ENCODE measurements at regions not wholly inside any gene's neighbourhood (a gene's known extent, or its start where the extent isn't known, plus 50 kb on each side); places are given as distances from the start of the nearest gene placed in this dataset.

DNA sequence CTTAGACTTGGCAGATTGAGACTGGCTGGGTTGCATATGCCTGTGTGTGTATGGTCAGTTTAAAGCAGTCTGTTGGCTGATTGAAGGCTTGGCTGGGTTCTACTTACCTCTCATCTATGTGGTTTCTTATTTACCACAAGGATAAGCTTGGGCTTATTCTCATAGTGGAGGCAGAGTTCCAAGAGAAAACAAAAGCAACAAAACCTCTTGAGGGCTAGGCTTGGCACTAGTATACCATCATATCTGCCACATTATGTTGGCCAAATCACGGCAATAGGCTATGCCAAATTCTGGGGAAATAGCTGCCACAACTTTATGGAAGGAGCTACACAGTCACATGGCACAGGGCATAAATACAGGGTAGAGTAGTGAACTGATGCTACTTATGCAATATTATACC, 714.1 kb downstream of the CBLN4 start:
- H3K36me3 ChIP-seq (ENCODE audit: control insufficient read depth, insufficient read depth, low read length) = no peaks in the 10 kb centered on the region
- no peaks in the 10 kb centered on the region for H3K27me3 ChIP-seq (ENCODE audit: control insufficient read depth, insufficient read depth, low read length)
- no peak for ATAC-seq (ENCODE audit: low read depth in 2 of 2)
- H3K27me3 Mint-ChIP-seq = no peaks in the 10 kb centered on the region
- no peaks in the 10 kb centered on the region for H3K4me1 ChIP-seq (ENCODE audit: control insufficient read depth, insufficient read depth, low read length, poor library complexity, severe bottlenecking)
- no peaks in the 10 kb centered on the region for H3K9me3 ChIP-seq (ENCODE audit: control insufficient read depth in 2 of 2, low read length in 2 of 2)
- H3K27ac Mint-ChIP-seq = no peak overlapping the region
- H3K4me1 Mint-ChIP-seq = no peaks in the 10 kb centered on the region
- no peak for DNase-seq
- H3K4me3 ChIP-seq (ENCODE audit: low read depth, low read length) = no peak overlapping the region
- no peak overlapping the region for H3K4me3 Mint-ChIP-seq
- H3K36me3 Mint-ChIP-seq = no peaks in the 10 kb centered on the region
- no peak overlapping the region for H3K27ac ChIP-seq (ENCODE audit: insufficient read depth, low read length, poor library complexity, severe bottlenecking)
- H3K9me3 Mint-ChIP-seq = peaks cover 0 to 8% (median 3%) of the 10 kb centered on the region in 7 donors

DNA sequence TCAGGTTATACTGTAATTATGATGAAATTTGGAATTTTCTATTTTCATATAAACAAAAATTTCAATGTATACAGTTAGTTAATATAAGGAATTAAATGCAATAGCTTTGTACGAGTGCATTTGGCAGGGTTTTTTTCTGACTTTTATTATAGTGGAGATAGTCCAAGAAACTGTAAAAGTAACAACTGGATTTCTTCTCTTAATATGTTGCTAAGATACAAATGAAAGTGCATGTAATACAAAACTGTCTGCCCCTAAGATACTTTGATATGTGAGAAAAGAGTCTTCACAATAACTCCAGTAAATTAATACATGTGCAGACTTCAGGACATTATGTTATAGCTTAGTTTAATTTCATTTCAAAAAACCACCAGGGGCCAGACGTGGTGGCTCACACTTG, 721.4 kb downstream of the CBLN4 start:
- H3K9me3 Mint-ChIP-seq = peaks cover 0 to 25% (median 5%) of the 10 kb centered on the region in 7 donors
- H3K4me1 Mint-ChIP-seq = no peaks in the 10 kb centered on the region
- Histone ChIP-seq H3K27ac (ENCODE audit: insufficient read depth, low read length, poor library complexity, severe bottlenecking) (no peak overlapping the region), H3K36me3 (ENCODE audit: control insufficient read depth, insufficient read depth, low read length) (no peaks in the 10 kb centered on the region), H3K4me3 (ENCODE audit: low read depth, low read length) (no peak overlapping the region), H3K27me3 (ENCODE audit: control insufficient read depth, insufficient read depth, low read length) (no peaks in the 10 kb centered on the region), H3K4me1 (ENCODE audit: control insufficient read depth, insufficient read depth, low read length, poor library complexity, severe bottlenecking) (no peaks in the 10 kb centered on the region), H3K9me3 (ENCODE audit: control insufficient read depth in 2 of 2, low read length in 2 of 2) (peaks cover 3 to 5% of the 10 kb centered on the region in 2 experiments)
- no peak overlapping the region for H3K27ac Mint-ChIP-seq
- H3K36me3 Mint-ChIP-seq = no peaks in the 10 kb centered on the region
- H3K27me3 Mint-ChIP-seq = no peaks in the 10 kb centered on the region
- H3K4me3 Mint-ChIP-seq = no peak overlapping the region
- ATAC-seq (ENCODE audit: low read depth in 2 of 2) = no peak
- no peak for DNase-seq

DNA sequence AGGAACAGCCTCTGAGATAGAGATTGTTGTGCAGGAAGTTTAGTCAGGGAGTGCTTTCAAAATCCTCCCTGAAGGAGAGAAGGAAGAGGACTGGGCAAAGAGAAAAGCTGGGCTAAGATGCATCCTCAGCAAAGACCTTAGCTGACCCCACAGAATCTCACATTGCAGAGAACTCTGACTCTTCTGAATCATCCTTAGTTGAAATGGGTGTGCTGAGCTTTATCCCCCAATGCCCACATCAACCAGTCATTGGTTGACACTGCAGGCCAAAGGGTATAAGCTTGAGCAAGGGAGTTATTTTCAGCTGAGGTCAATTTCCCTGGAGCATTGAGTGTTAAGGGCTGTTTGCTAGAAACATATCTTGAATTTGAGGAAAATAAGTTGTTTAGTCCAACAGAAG, 732.2 kb downstream of the CBLN4 start:
- no peak overlapping the region for H3K27ac Mint-ChIP-seq
- no peak overlapping the region for H3K4me3 Mint-ChIP-seq
- H3K4me1 ChIP-seq (ENCODE audit: control insufficient read depth, insufficient read depth, low read length, poor library complexity, severe bottlenecking) = no peaks in the 10 kb centered on the region
- no peaks in the 10 kb centered on the region for H3K4me1 Mint-ChIP-seq
- H3K9me3 ChIP-seq (ENCODE audit: control insufficient read depth in 2 of 2, low read length in 2 of 2) = peaks cover 0 to 3% of the 10 kb centered on the region in 2 experiments
- no peak overlapping the region for H3K4me3 ChIP-seq (ENCODE audit: low read depth, low read length)
- H3K36me3 ChIP-seq (ENCODE audit: control insufficient read depth, insufficient read depth, low read length) = no peaks in the 10 kb centered on the region
- no peaks in the 10 kb centered on the region for H3K27me3 ChIP-seq (ENCODE audit: control insufficient read depth, insufficient read depth, low read length)
- ATAC-seq (ENCODE audit: low read depth in 2 of 2) (no peak), DNase-seq (no peak)
- peaks cover 0 to 15% (median 8%) of the 10 kb centered on the region in 7 donors for H3K9me3 Mint-ChIP-seq
- H3K27ac ChIP-seq (ENCODE audit: insufficient read depth, low read length, poor library complexity, severe bottlenecking) = no peak overlapping the region
- no peaks in the 10 kb centered on the region for H3K36me3 Mint-ChIP-seq
- no peaks in the 10 kb centered on the region for H3K27me3 Mint-ChIP-seq

DNA sequence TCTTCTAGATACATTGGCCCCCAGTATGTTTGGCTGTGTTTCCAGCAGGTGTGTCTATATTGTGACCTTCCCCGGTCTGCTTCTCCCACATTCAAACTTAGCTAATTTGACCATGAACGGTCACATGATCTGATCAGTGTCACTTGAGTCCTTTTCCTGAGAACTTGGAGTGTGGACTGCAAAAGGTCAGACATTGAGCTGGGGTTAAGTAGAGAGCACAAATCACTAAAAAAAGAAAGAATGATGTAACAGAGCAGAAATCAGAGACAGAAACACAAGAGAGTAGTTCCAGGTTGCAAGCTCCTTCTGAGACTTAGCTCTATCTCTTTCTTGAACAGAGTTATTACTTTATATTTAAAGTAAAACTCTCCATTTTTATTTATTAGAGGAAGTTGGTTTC, 733.9 kb downstream of the CBLN4 start:
- H3K4me1 Mint-ChIP-seq = no peaks in the 10 kb centered on the region

DNA sequence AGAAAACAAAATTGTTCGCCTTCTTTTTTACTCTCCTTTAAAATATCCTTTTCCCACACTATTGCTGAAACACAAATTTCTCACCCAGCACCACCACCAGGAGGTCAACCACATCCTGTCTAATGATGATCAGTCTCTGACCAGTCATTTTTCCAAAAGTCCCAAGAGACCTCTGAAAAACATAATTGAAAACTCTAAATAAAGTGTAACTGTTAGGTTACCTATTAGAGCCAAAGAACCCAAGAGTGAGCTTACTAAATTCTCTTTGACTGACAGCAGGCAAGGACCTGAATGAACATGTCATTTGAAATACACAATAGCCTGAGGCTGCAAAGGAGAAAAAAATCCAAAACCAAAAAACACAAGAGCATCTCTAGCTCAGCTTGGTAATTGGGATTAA, 735.4 kb downstream of the CBLN4 start:
- ATAC-seq (ENCODE audit: low read depth in 2 of 2) (no peak), DNase-seq (no peak)
- no peaks in the 10 kb centered on the region for H3K4me1 ChIP-seq (ENCODE audit: control insufficient read depth, insufficient read depth, low read length, poor library complexity, severe bottlenecking)
- H3K9me3 ChIP-seq (ENCODE audit: control insufficient read depth in 2 of 2, low read length in 2 of 2) = peaks cover 0 to 4% of the 10 kb centered on the region in 2 experiments
- no peaks in the 10 kb centered on the region for H3K36me3 ChIP-seq (ENCODE audit: control insufficient read depth, insufficient read depth, low read length)
- Mint-ChIP-seq H3K36me3 (no peaks in the 10 kb centered on the region), H3K27ac (no peak overlapping the region), H3K27me3 (no peaks in the 10 kb centered on the region), H3K9me3 (peaks cover 2 to 12% (median 6%) of the 10 kb centered on the region in 7 donors), H3K4me3 (no peak overlapping the region), H3K4me1 (no peaks in the 10 kb centered on the region)
- no peak overlapping the region for H3K27ac ChIP-seq (ENCODE audit: insufficient read depth, low read length, poor library complexity, severe bottlenecking)
- H3K27me3 ChIP-seq (ENCODE audit: control insufficient read depth, insufficient read depth, low read length) = no peaks in the 10 kb centered on the region
- no peak overlapping the region for H3K4me3 ChIP-seq (ENCODE audit: low read depth, low read length)

More for the DNA sequence above, 733.9 kb downstream of the CBLN4 start:
- H3K4me3 ChIP-seq (ENCODE audit: low read depth, low read length) = no peak overlapping the region
- H3K27me3 ChIP-seq (ENCODE audit: control insufficient read depth, insufficient read depth, low read length) = no peaks in the 10 kb centered on the region
- Mint-ChIP-seq H3K4me3 (no peak overlapping the region), H3K27ac (no peak overlapping the region), H3K9me3 (peaks cover 2 to 13% (median 8%) of the 10 kb centered on the region in 7 donors), H3K36me3 (no peaks in the 10 kb centered on the region), H3K27me3 (no peaks in the 10 kb centered on the region)
- H3K9me3 ChIP-seq (ENCODE audit: control insufficient read depth in 2 of 2, low read length in 2 of 2) = peaks cover 0 to 4% of the 10 kb centered on the region in 2 experiments
- H3K36me3 ChIP-seq (ENCODE audit: control insufficient read depth, insufficient read depth, low read length) = no peaks in the 10 kb centered on the region
- DNase-seq (no peak), ATAC-seq (ENCODE audit: low read depth in 2 of 2) (no peak)
- no peak overlapping the region for H3K27ac ChIP-seq (ENCODE audit: insufficient read depth, low read length, poor library complexity, severe bottlenecking)
- H3K4me1 ChIP-seq (ENCODE audit: control insufficient read depth, insufficient read depth, low read length, poor library complexity, severe bottlenecking) = no peaks in the 10 kb centered on the region

DNA sequence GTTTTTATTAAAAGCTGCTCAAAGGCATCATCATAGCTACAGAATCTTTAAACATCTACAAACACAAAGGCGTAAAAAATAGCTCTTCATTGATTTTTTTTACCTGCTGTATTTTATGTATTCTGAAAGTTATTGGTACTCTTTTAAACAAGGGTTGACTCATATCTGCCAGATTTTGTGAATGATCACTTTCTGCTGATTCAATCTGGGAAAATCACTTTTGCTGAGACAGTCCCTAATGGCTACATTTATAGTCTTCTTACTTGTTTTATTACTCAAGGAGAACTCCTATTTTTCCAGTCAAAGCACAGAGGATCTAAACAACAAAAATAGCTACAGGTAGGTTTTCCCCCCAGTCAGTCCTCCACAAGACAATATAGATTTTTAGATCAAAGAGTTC, 739.0 kb downstream of the CBLN4 start:
- no peaks in the 10 kb centered on the region for H3K36me3 Mint-ChIP-seq
- no peak for ATAC-seq (ENCODE audit: low read depth in 2 of 2)
- H3K9me3 Mint-ChIP-seq = peaks cover 2 to 10% (median 7%) of the 10 kb centered on the region in 7 donors

DNA sequence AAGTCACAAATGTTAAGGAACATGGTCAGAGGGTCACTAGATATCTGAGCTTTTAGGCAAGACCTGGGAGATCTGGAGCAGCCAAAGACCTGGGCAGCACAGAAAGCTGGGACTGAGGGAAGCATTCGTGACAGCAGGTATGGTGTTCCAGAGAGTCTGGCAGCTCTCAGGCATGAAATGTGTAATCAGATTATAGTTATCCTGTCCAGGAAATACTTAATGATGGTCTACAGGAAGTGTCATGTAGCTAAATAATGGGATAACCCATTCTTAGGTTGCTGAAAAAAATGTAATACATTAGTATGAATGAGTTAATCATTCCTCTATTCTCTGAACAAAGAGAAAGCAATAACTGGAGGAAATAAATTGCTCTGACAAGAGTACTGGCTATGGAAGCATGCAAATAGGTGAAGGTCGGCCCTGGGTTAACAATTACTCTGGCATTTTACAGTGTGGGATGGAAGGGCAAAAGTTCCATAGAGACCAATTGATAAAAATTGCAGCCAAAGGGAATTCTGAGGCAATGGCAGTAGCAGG, 740.5 kb downstream of the CBLN4 start:
- H3K4me3 ChIP-seq (ENCODE audit: low read depth, low read length) = no peak overlapping the region
- H3K27me3 ChIP-seq (ENCODE audit: control insufficient read depth, insufficient read depth, low read length) = no peaks in the 10 kb centered on the region
- ATAC-seq (ENCODE audit: low read depth in 2 of 2) (no peak), DNase-seq (no peak)
- Mint-ChIP-seq H3K27me3 (no peaks in the 10 kb centered on the region), H3K27ac (no peak overlapping the region), H3K9me3 (peaks cover 2 to 10% (median 7%) of the 10 kb centered on the region in 7 donors), H3K4me1 (no peaks in the 10 kb centered on the region), H3K4me3 (no peak overlapping the region), H3K36me3 (no peaks in the 10 kb centered on the region)
- H3K36me3 ChIP-seq (ENCODE audit: control insufficient read depth, insufficient read depth, low read length) = no peaks in the 10 kb centered on the region
- peaks cover 0 to 4% of the 10 kb centered on the region in 2 experiments for H3K9me3 ChIP-seq (ENCODE audit: control insufficient read depth in 2 of 2, low read length in 2 of 2)
- H3K27ac ChIP-seq (ENCODE audit: insufficient read depth, low read length, poor library complexity, severe bottlenecking) = no peak overlapping the region
- H3K4me1 ChIP-seq (ENCODE audit: control insufficient read depth, insufficient read depth, low read length, poor library complexity, severe bottlenecking) = no peaks in the 10 kb centered on the region

More for the DNA sequence above, 739.0 kb downstream of the CBLN4 start:
- Histone ChIP-seq H3K9me3 (ENCODE audit: control insufficient read depth in 2 of 2, low read length in 2 of 2) (peaks cover 0 to 4% of the 10 kb centered on the region in 2 experiments), H3K27me3 (ENCODE audit: control insufficient read depth, insufficient read depth, low read length) (no peaks in the 10 kb centered on the region), H3K36me3 (ENCODE audit: control insufficient read depth, insufficient read depth, low read length) (no peaks in the 10 kb centered on the region), H3K4me3 (ENCODE audit: low read depth, low read length) (no peak overlapping the region), H3K27ac (ENCODE audit: insufficient read depth, low read length, poor library complexity, severe bottlenecking) (no peak overlapping the region), H3K4me1 (ENCODE audit: control insufficient read depth, insufficient read depth, low read length, poor library complexity, severe bottlenecking) (no peaks in the 10 kb centered on the region)
- Mint-ChIP-seq H3K27ac (no peak overlapping the region), H3K4me1 (no peaks in the 10 kb centered on the region), H3K27me3 (no peaks in the 10 kb centered on the region), H3K4me3 (no peak overlapping the region)
- no peak for DNase-seq

DNA sequence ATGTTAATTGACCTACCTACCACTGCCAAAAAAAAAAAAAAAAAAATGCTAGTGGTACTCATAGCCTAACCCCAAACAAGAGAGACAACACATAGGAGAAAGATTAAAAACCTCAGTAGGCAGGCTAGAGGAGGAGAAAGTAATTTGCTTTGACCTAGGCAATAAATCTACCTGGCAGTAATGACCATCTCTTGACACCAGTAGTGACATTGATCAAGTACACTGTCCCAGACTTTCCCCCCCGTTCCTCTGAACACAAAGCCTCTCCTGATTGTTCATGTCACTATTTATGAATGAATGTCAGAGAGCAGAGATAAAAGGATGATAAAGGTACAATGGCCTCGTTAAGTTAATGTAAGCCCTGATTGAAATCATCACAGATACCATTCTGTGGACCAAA, 746.8 kb downstream of the CBLN4 start:
- no peak for DNase-seq
- H3K9me3 ChIP-seq (ENCODE audit: control insufficient read depth in 2 of 2, low read length in 2 of 2) = no peaks in the 10 kb centered on the region
- no peaks in the 10 kb centered on the region for H3K27me3 Mint-ChIP-seq

More for the DNA sequence above, 746.8 kb downstream of the CBLN4 start:
- Mint-ChIP-seq H3K36me3 (no peaks in the 10 kb centered on the region), H3K27ac (no peak overlapping the region), H3K9me3 (peaks cover 0 to 13% (median 5%) of the 10 kb centered on the region in 7 donors), H3K4me3 (no peak overlapping the region), H3K4me1 (no peaks in the 10 kb centered on the region)
- H3K4me3 ChIP-seq (ENCODE audit: low read depth, low read length) = no peak overlapping the region
- no peak overlapping the region for H3K27ac ChIP-seq (ENCODE audit: insufficient read depth, low read length, poor library complexity, severe bottlenecking)
- no peak for ATAC-seq (ENCODE audit: low read depth in 2 of 2)
- H3K27me3 ChIP-seq (ENCODE audit: control insufficient read depth, insufficient read depth, low read length) = no peaks in the 10 kb centered on the region
- no peaks in the 10 kb centered on the region for H3K36me3 ChIP-seq (ENCODE audit: control insufficient read depth, insufficient read depth, low read length)
- no peaks in the 10 kb centered on the region for H3K4me1 ChIP-seq (ENCODE audit: control insufficient read depth, insufficient read depth, low read length, poor library complexity, severe bottlenecking)

Measured in CD4-positive, CD25-positive, alpha-beta regulatory T cell (primary cell).